GM12875 (cell line): ENCODE measurements at regions not wholly inside any gene's neighbourhood (a gene's known extent, or its start where the extent isn't known, plus 50 kb on each side); places are given as distances from the start of the nearest gene placed in this dataset.

Experiments
- H3K4me3 ChIP-seq: one replicate; pipeline ENCODE4 v1.5.1; 2011; ENCODE audit warnings: low read depth, low read length, control low read depth
- TF ChIP-seq, protein P1 (sequence below): IDR thresholded peaks from 2 replicates; pipeline ENCODE4 v1.5.1; 2011; ENCODE audit warnings: low read depth, mild to moderate bottlenecking, control low read depth, inconsistent platforms, low read length, moderate library complexity, borderline replicate concordance; ENCODE audit not compliant: insufficient read depth

DNA sequence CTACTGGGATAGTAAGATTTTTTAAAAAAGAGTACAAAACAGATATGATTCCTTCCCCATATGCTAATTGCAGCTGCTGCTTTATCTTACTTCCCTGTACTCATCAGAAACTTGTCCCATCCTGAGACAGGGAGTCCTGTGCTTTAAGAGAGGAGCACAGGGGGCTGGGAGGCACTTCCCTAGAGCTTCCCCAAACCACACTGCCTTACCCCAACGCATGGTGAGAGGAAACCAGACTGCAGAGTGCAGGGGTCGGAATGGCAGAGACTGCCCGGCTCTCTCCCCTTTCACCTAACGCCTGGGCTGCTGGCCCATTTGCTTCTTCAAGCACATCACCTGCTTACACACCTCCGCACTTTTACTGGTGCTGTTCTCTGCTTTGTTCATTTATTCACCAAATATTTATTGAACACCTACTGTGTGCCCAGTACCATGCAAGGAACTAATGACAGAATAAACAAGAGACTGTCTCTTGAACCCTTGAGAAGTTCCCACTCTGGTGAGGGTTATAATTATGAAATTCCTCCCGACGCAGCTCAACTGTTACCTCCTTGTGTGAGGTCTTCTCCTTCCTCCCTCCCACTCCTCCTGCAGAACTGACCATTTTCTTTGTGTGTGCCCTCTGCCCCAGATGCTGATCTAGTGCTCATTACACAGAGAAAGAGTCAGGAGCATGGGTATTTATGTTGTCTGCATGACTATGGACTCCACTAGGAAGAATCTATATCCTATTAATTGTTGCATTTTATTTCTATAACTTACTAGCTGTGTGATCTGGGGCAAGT, 289.7 kb downstream of the TCF7L2 start:
- TF ChIP-seq, protein P1, sequence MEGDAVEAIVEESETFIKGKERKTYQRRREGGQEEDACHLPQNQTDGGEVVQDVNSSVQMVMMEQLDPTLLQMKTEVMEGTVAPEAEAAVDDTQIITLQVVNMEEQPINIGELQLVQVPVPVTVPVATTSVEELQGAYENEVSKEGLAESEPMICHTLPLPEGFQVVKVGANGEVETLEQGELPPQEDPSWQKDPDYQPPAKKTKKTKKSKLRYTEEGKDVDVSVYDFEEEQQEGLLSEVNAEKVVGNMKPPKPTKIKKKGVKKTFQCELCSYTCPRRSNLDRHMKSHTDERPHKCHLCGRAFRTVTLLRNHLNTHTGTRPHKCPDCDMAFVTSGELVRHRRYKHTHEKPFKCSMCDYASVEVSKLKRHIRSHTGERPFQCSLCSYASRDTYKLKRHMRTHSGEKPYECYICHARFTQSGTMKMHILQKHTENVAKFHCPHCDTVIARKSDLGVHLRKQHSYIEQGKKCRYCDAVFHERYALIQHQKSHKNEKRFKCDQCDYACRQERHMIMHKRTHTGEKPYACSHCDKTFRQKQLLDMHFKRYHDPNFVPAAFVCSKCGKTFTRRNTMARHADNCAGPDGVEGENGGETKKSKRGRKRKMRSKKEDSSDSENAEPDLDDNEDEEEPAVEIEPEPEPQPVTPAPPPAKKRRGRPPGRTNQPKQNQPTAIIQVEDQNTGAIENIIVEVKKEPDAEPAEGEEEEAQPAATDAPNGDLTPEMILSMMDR = no peak
- no peak overlapping the region for H3K4me3 ChIP-seq

DNA sequence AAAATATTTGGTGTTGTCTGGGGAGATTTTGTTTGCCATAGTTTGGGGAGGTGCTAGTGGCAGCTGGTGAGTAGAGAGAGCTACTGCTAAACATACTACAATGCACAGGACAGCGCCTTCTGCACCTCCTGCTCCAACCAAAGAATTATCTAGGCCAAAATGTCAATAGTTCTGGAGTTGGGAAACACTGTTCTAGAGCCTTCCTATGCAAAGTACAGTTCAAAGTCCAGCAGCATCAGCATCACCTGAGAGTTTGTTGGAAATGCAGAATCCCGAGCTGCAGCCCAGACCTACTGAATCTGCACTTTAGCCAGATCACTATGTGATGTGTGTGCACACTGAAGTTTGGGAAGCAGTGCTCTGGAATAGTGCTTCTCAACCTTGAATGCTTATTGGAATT, 290.7 kb downstream of the TCF7L2 start:
- no peak overlapping the region for H3K4me3 ChIP-seq
- TF ChIP-seq, protein P1 = no peak

DNA sequence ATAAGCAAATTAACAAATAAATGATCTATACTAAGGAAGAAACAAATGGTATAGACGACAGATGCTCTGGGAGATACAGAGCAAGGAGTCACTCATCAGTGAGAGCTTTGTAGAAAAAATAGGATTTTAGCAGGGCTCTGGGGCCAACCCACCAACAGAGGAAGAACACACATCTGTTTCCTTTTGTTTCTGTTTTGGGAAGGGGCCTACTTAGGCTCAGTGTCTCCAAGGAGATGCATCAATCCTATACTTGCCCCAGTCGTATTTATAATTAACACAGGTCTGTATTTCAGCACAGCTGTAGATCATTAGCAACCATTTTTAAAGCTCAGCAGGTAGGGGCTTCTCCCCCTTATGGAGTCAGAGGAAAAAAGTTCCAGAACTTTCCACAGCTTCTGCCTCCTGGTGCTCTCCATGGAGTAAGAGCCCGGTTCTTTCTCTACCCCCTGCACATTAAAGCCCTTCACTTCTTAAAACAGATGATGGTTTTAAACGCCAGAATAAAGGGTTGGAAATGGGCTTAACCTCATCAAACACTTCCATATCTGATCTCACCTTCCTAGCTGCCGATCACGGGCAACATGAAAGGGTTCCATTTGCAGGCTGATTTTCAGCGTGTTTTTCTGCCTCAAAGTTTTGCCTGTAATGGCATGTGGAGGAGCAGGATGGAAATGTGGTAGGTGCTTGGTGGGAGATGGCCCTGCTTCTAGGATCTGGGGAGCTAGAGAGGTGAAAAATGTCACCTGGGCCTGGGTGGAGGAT, 291.7 kb downstream of the TCF7L2 start:
- TF ChIP-seq, protein P1 = no peak
- H3K4me3 ChIP-seq = no peak overlapping the region

DNA sequence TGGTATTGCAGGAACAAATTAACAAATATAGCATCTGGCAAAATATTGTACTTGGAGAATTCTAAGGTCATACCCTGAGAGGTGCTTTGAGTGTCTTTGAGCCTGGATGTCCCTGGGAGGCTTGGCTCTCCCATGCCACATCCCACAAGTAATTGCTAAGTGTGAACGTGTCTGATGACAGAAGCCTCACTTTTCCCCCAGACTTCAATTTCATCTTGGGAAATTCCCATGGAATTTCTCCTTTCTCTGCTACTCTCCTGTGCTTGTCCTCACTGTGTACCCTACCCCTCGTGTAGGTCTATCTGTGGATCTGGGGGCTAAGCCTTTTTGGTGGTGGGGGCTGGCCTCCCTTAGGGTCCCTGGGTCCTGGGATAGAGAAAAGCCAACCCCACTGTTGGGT, 293.3 kb downstream of the TCF7L2 start:
- TF ChIP-seq, protein P1 = no peak
- H3K4me3 ChIP-seq = no peak overlapping the region

DNA sequence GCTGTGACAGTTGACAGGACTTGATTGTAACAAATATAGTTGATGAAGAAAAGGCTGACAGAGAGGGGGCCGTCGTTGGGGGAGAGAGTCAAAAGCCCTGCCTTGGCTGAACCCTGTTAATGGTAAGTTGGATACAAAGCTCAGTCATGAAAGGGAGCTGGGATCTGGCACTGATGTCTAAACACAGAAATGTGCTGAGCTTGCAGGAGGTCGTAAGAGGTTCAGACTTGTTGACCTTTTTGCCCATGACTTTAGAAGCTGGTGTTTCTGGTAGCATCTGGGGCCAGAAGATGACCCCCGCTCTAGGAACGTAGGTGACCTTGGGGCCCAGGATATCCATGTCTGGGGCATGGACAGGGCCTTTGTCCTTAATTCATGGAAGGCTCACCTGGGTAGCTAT, 294.7 kb downstream of the TCF7L2 start:
- H3K4me3 ChIP-seq = no peak overlapping the region
- TF ChIP-seq, protein P1 = no peak

DNA sequence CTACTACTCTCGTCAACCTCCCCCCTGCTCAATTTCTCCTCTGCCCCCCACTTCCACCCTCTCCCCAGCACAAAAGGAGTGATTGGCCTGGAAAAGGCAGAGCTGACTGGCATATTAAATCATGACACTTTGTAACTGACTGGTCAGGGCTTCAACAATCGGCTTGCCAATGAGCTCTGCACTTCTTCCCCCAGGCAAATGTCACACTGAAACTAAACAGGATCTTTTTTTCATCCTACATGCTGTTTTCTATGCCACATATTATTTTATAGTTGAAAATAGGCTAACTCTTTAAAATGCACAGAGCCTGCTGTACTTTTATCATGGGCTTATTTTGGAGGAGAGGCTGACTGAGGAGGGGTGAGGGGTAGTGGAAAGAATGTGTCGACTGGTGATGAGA, 295.2 kb downstream of the TCF7L2 start:
- H3K4me3 ChIP-seq = no peak overlapping the region
- TF ChIP-seq, protein P1 = no peak

DNA sequence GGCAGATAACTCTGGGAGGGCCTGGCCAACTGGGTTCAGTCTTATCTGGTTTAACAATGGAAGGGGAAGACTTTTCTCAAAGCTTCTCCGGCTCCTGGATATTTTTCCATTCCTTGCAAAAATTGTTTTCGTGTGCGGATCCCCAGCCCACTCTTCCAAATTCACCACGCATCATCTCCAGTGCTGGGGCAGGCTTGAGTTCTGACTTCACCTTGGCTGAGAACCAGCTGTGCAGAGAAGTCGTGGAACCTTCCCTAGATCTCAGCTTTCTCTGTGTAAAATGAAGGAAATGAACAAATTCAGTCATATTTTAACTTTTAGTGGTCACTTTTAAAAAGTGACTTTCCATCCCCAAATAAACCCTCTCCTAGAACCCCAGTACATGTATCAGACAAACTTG, 297.0 kb downstream of the TCF7L2 start:
- TF ChIP-seq, protein P1 = no peak
- no peak overlapping the region for H3K4me3 ChIP-seq
